ENCODE measurements at regions not wholly inside any gene's neighbourhood (a gene's known extent, or its start where the extent isn't known, plus 50 kb on each side); places are given as distances from the start of the nearest gene placed in this dataset.

GRCh38 chr4:167290678-167291077 is 56.4 kb upstream of the SPOCK3 start:
- no peak for DNase-seq
- intact Hi-C loops (cut with DNase I), result loop anchor here (1.0 to 5.0 kb wide), 2 partner anchors 269 to 1123 kb away; no protein-coding TSS in a partner anchor

GRCh38 chr4:167308876-167309275 is 74.6 kb upstream of the SPOCK3 start:
- DNase-seq, result no peak
- intact Hi-C loops (cut with DNase I), result no loop called here

DNA sequence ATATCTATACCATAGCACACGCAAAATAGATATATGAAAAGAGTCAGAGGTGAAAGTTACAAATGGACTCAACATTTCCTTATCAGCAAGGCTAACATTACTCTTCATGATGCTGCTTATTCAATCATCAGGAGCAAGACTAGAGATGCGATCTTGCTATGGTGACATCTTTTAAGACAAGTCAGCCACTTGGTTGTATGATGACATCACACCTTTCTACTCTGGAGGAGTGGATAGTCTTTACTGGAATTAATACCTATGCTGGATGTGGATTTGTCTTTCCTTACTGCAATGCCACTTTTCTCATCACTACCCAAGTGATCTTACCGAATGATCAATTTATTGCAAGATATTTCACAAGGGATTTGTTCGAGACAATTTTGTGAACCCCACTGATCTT is 87.0 kb upstream of the SPOCK3 start:
- intact Hi-C loops (cut with DNase I), result no loop called here
- DNase-seq, result no peak

DNA sequence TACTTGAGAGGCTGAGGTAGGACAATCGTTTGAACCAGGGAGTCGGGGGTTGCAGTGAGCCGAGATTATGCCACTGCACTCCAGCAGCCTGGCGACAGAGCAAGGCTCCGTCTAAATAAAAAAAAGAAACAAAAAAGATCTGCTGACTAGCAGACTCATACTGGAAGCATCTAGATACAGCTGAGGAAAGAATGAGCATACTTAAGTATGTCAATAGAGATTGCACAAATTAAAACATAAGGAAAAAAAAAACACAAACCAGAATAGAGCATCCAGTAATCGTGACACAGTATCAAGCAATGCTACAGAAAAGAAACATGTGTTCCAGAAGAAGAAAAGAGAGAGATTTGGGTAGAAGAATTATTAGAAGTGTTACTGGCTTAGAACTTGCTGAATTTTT is 105.5 kb upstream of the SPOCK3 start:
- intact Hi-C loops (cut with DNase I), result no loop called here
- no peak for DNase-seq

- intact Hi-C loops (cut with DNase I), result no loop called here
- DNase-seq, result no peak
These were observed 125.4 kb upstream of the SPOCK3 start for GRCh38 chr4:167359711-167360110.

DNA sequence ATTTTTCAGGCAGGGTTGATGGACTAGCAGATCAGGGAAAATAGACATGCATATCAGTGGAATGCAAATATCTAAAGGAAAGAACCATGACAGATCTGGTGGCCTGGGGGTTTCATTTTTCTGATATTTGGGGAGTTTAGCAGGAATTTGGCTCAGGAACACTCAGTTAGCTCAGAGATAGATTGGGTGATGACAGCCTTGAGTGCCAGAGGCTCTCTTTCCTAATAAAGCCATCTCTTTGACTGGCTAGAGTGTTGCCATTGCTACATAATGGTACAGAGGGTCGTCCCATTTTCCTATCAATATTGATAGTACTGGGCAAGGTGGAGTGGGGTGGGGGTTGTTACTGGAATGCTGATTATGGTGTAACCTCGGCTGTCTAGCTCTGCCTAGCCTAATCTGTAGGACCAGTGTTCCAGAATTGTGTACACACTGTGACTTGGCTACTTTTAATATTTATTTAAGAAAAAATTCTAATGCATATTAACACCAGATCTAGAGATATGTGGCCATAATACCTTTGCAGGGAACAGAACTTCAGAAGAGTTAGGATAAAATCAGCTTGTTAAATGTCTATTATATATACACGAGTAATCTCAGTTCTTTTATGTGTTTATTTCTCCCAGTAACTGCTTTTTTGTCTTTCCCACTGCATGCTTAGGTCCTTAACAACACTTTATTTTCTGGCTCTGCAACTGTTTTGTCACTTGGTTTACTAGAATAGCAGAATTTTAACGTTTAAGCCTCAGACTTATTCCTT is 145.0 kb upstream of the SPOCK3 start:
- intact Hi-C loops (cut with DNase I), result no loop called here
- no peak for DNase-seq

DNA sequence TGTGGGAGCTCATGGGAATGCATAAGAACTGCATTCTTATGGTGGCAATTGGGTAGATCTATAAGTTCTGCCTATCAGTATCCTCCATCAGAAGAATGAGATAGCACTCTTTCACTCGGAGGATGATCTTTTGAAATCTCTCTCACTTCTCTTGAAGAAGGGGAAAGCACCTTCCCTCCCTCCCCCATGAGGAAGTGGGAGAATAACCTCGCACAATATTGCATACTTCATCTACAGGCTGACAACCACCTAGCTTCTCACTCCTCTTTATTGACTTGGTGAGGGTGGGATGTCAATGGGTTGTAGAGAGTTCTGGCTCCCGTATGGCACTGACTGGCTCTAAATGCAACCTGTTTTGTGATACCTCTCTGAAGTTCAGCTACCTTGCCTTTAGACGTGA is 146.7 kb upstream of the SPOCK3 start:
- no peak for DNase-seq
- intact Hi-C loops (cut with DNase I), result no loop called here

DNA sequence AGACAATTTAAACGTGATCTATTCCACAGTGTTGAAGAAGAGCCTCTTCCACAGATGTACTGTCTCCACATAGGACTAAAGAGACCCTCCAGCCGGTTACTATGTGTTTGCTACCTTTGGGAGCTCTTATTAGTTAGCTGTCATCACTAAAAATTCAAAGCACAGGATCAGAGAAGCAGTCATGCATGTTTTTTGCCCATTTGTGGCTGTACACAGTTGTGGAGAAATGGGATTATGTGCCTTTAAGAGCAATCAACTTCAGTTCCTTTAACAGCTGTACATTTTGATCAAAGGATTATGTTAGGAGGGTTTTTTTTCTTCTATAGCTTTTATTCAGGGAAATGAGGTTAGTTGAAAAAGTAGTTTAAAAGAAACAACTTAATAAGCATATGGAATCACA is 149.0 kb upstream of the SPOCK3 start:
- no peak for DNase-seq
- intact Hi-C loops (cut with DNase I), result no loop called here

DNA sequence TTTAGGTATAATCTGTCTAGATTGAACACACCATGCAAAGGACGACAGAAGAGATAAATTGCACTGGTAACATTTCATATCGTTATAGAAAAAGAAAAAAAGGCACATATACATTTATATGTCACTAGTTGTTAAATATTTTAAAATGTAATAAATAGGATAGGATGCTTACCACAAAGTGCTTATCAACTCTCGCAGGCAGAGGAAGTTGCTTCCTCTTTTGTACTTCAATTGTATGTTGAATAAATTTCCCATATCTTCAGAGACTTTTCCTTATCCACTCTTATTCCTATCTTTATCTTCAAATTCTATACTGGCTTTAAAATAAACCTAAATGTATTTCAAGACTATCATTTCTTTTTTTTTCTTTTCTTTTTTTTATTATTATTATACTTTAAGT is 163.3 kb upstream of the SPOCK3 start:
- intact Hi-C loops (cut with DNase I), result no loop called here
- no peak for DNase-seq

GRCh38 chr4:167399201-167399600 is 164.9 kb upstream of the SPOCK3 start:
- intact Hi-C loops (cut with DNase I), result no loop called here

GRCh38 chr4:167406181-167406580 is 171.9 kb upstream of the SPOCK3 start:
- no peak for DNase-seq
- intact Hi-C loops (cut with DNase I), result no loop called here

More at GRCh38 chr4:167399201-167399600, 164.9 kb upstream of the SPOCK3 start:
- DNase-seq, result no peak

- intact Hi-C loops (cut with DNase I), result no loop called here
- no peak for DNase-seq
These were observed 181.2 kb upstream of the SPOCK3 start for GRCh38 chr4:167415461-167415860.

- intact Hi-C loops (cut with DNase I), result no loop called here
- DNase-seq, result no peak
These were observed 185.3 kb upstream of the SPOCK3 start for GRCh38 chr4:167419468-167420140.

GRCh38 chr4:167421201-167421600 is 186.9 kb upstream of the SPOCK3 start:
- intact Hi-C loops (cut with DNase I), result no loop called here
- no peak for DNase-seq

GRCh38 chr4:167424341-167425256 is 190.3 kb upstream of the SPOCK3 start:
- intact Hi-C loops (cut with DNase I), result no loop called here
- DNase-seq, result peak in 2 of 10 donors; percentile 60 to 67

DNA sequence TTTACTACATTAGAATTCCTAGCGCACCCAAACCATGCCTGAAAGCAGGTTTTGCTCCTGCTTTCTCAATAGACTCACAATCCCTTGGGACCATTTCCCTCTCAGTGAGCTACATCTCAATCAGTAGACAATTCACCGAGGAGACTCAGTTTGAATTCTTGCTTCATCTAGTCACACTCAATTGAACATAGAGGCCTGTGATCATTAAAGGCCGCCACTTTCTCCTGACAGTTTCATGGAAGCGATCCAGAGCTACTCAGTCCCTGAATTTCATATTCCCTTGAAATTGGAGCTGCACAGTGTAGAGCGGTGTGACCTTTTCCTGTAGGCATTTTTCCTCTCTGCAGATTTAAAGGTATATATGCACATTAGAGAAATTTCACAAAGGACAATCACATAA is 193.9 kb upstream of the SPOCK3 start:
- intact Hi-C loops (cut with DNase I), result no loop called here
- DNase-seq, result no peak

DNA sequence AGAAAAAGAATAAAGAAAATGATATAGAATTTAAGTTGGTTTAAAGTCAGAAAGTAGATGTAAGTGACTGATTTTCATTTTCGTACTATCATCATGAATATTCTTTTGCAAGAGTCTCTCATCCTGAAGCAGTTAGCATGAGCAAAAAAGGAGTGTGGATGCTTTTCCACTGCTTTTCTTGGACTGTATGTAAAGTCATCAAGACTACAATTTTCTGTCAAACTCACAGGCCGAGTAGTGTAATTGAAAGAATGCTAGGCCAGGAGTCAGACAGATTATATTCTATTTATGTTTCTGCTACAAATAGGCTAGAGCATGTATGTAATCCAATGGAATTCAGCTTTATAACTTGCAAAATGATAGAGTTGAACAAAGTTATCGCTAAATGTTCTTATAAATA is 197.1 kb upstream of the SPOCK3 start:
- intact Hi-C loops (cut with DNase I), result no loop called here
- no peak for DNase-seq

DNA sequence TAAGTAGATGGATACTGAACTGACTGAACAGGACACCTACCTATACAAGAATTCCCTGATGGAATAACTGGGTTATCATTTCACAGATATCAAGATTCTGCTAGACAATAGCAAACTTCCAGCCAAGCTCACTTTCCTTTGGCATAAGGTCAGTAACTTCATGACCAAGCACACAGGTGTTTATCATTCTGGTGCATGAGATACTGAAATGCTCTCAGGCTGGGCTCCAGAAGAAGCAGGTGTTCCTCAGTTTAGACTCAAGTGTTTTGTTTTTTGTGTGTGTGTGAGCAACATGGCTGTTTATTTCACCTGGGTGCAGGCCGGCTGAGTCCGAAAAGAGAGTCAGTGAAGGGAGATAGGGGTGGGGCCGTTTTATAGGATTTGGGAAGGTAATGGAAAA is 201.5 kb upstream of the SPOCK3 start:
- intact Hi-C loops (cut with DNase I), result no loop called here
- no peak for DNase-seq

GRCh38 chr4:167443841-167444240 is 209.5 kb upstream of the SPOCK3 start:
- DNase-seq, result no peak

GRCh38 chr4:167452922-167453430 is 218.7 kb upstream of the SPOCK3 start:
- no peak for DNase-seq
- intact Hi-C loops (cut with DNase I), result no loop called here

More at GRCh38 chr4:167443841-167444240, 209.5 kb upstream of the SPOCK3 start:
- intact Hi-C loops (cut with DNase I), result no loop called here

DNA sequence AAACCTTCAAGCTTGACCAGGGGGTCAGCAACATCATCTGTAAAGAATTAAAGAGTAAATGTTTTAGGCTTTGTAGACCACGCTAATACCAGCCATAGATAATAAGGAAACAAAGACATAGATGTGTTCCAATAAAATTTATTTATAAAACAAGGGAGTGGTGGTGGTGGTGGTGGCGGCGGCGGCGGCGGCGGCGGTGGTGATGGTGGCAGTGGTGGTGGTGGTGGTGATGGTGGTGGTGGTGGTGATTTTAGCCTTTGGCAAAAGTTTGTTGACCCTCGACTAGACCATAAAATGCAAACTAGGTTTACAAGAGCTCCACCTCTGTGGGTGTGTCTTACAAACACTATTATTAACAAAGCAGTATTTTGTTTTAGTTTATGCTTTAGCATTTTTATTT is 222.3 kb upstream of the SPOCK3 start:
- intact Hi-C loops (cut with DNase I), result no loop called here
- DNase-seq, result no peak
